NCI-H82 treated with DMSO at 0.1 percent for 48 hours (cell line): ENCODE measurements at regions not wholly inside any gene's neighbourhood (a gene's known extent, or its start where the extent isn't known, plus 50 kb on each side); places are given as distances from the start of the nearest gene placed in this dataset.

Experiments
- DNase-seq: peaks from one replicate; lab custom pipeline; 2025; ENCODE audit not compliant: unreplicated experiment; lab: John Stamatoyannopoulos, UW

- no peak for DNase-seq
These were observed 156.9 kb upstream of the SOD1 start for GRCh38 chr21:31502537-31503143.

GRCh38 chr21:31501926-31502325 is 157.6 kb upstream of the SOD1 start:
- DNase-seq, result no peak

GRCh38 chr21:31500982-31501381 is 156.9 kb upstream of the TIAM1 start:
- DNase-seq, result no peak

- DNase-seq, result no peak
These were observed 156.0 kb upstream of the TIAM1 start for GRCh38 chr21:31500071-31500470.

- DNase-seq, result no peak
These were observed 154.9 kb upstream of the TIAM1 start for GRCh38 chr21:31498985-31499384.

- no peak for DNase-seq
These were observed 153.9 kb upstream of the TIAM1 start for GRCh38 chr21:31497914-31498313.

- no peak for DNase-seq
These were observed 149.4 kb upstream of the TIAM1 start for GRCh38 chr21:31493350-31493880.

- DNase-seq, result no peak
These were observed 147.6 kb upstream of the TIAM1 start for GRCh38 chr21:31491617-31492016.

GRCh38 chr21:31490443-31490842 is 146.4 kb upstream of the TIAM1 start:
- DNase-seq, result no peak

GRCh38 chr21:31489726-31490125 is 145.7 kb upstream of the TIAM1 start:
- no peak for DNase-seq

- no peak for DNase-seq
These were observed 145.0 kb upstream of the TIAM1 start for GRCh38 chr21:31489014-31489413.

GRCh38 chr21:31484219-31484618 is 140.2 kb upstream of the TIAM1 start:
- no peak for DNase-seq

- DNase-seq, result no peak
These were observed 139.1 kb upstream of the TIAM1 start for GRCh38 chr21:31483146-31483545.

GRCh38 chr21:31482460-31482859 is 138.4 kb upstream of the TIAM1 start:
- DNase-seq, result no peak

- DNase-seq, result no peak
These were observed 136.2 kb upstream of the TIAM1 start for GRCh38 chr21:31480228-31480627.

GRCh38 chr21:31479714-31480113 is 135.7 kb upstream of the TIAM1 start:
- no peak for DNase-seq

GRCh38 chr21:31479222-31479621 is 135.2 kb upstream of the TIAM1 start:
- no peak for DNase-seq

GRCh38 chr21:31476263-31477022 is 132.4 kb upstream of the TIAM1 start:
- no peak for DNase-seq

GRCh38 chr21:31475223-31475622 is 131.2 kb upstream of the TIAM1 start:
- no peak for DNase-seq

- peak; percentile 80 for DNase-seq
These were observed 129.8 kb upstream of the TIAM1 start for GRCh38 chr21:31473685-31474345.

GRCh38 chr21:31471865-31472264 is 127.8 kb upstream of the TIAM1 start:
- DNase-seq, result no peak
